ENCODE measurements at regions not wholly inside any gene's neighbourhood (a gene's known extent, or its start where the extent isn't known, plus 50 kb on each side); places are given as distances from the start of the nearest gene placed in this dataset.

- no peak for TF ChIP-seq ZNF281 (CRISPR knock-in tag; IDR thresholded peaks at IDR 0.05)
Observed at GRCh38 chr3:187880441-187880840, 135.2 kb upstream of the BCL6 start (continued).

- Mint-ChIP-seq H3K9me3 (peaks cover 10% of the 10 kb centered on the region), H3K27me3 (ENCODE audit: low read depth) (no peaks in the 10 kb centered on the region), H3K4me1 (no peaks in the 10 kb centered on the region), H3K36me3 (peaks cover 4% of the 10 kb centered on the region), H3K27ac (no peak overlapping the region), H3K4me3 (no peak overlapping the region)
- POLR2A ChIA-PET, result no interaction called here
- TF ChIP-seq ZNF121 (CRISPR knock-in tag; IDR thresholded peaks at IDR 0.05) (no peak), MYBL2 (CRISPR knock-in tag; IDR thresholded peaks at IDR 0.05) (no peak), TEAD4 (CRISPR knock-in tag; IDR thresholded peaks at IDR 0.05) (no peak), GABPB1 (CRISPR knock-in tag; IDR thresholded peaks at IDR 0.05) (no peak), FOXP1 (CRISPR knock-in tag; IDR thresholded peaks at IDR 0.05; ENCODE audit: borderline replicate concordance) (no peak), ETV6 (CRISPR knock-in tag; IDR thresholded peaks at IDR 0.05) (no peak), ATF3 (CRISPR knock-in tag; conservative IDR thresholded peaks at IDR 0.05) (no peak), GRHL2 (CRISPR knock-in tag; IDR thresholded peaks at IDR 0.05; ENCODE audit: insufficient replicate concordance, severe bottlenecking) (no peak)
- CTCF ChIA-PET, result no interaction called here
- ATAC-seq (no peak), DNase-seq (ENCODE audit: low spot score) (no peak)
Observed at GRCh38 chr3:187880851-187881250, 135.6 kb upstream of the BCL6 start.

GRCh38 chr3:187888701-187889100 lies 143.4 kb upstream of the BCL6 start:
- ChIA-PET CTCF (no interaction called here), POLR2A (interaction anchor here (1.5 kb wide), 1 partner anchor 143 kb away, joined by 3 read pairs; the partner anchor contains the start of gene BCL6)
- Mint-ChIP-seq H3K4me1 (peaks cover 8% of the 10 kb centered on the region), H3K4me3 (no peak overlapping the region), H3K27ac (no peak overlapping the region), H3K36me3 (peaks cover 10% of the 10 kb centered on the region), H3K9me3 (peaks cover 20% of the 10 kb centered on the region), H3K27me3 (ENCODE audit: low read depth) (no peaks in the 10 kb centered on the region)
- DNase-seq (ENCODE audit: low spot score) (no peak), ATAC-seq (no peak)
- no peak for TF ChIP-seq SMAD3 (CRISPR knock-in tag; IDR thresholded peaks at IDR 0.05; ENCODE audit: borderline replicate concordance)
- TF ChIP-seq ZNF121 (CRISPR knock-in tag; IDR thresholded peaks at IDR 0.05), result no peak
- no peak for TF ChIP-seq ZNF512 (CRISPR knock-in tag; IDR thresholded peaks at IDR 0.05; ENCODE audit: borderline replicate concordance)
- TF ChIP-seq IRF2 (CRISPR knock-in tag; IDR thresholded peaks at IDR 0.05; ENCODE audit: borderline replicate concordance, low read depth), result no peak
- no peak for TF ChIP-seq STAT6 (CRISPR knock-in tag; conservative IDR thresholded peaks at IDR 0.05; ENCODE audit: low read depth)
- no peak for TF ChIP-seq ZNF425 (CRISPR knock-in tag; conservative IDR thresholded peaks at IDR 0.05)
- no peak for TF ChIP-seq SP1 (CRISPR knock-in tag; conservative IDR thresholded peaks at IDR 0.05)
- no peak for TF ChIP-seq TEAD1 (CRISPR knock-in tag; IDR thresholded peaks at IDR 0.05)
- no peak for TF ChIP-seq ATF1 (CRISPR knock-in tag; IDR thresholded peaks at IDR 0.05)
- no peak for TF ChIP-seq FOXP1 (CRISPR knock-in tag; IDR thresholded peaks at IDR 0.05; ENCODE audit: borderline replicate concordance)
- no peak for TF ChIP-seq RORB (CRISPR knock-in tag; IDR thresholded peaks at IDR 0.05)
- no peak for TF ChIP-seq ZNF317 (CRISPR knock-in tag; IDR thresholded peaks at IDR 0.05; ENCODE audit: borderline replicate concordance, low read depth)

All from WTC11 (cell line).